GM12874 (cell line): ENCODE measurements at regions not wholly inside any gene's neighbourhood (a gene's known extent, or its start where the extent isn't known, plus 50 kb on each side); places are given as distances from the start of the nearest gene placed in this dataset.

Experiments
- CTCF ChIP-seq: IDR thresholded peaks from 2 replicates; pipeline ENCODE4 v1.5.1; 2011; ENCODE audit warnings: low read depth, mild to moderate bottlenecking, control low read depth, low read length, moderate library complexity; ENCODE audit not compliant: insufficient read depth

GRCh38 chr15:69906256-69907185 lies 191.2 kb downstream of the TLE3 start:
- no peak for TF ChIP-seq CTCF

GRCh38 chr15:69908060-69908459 lies 189.7 kb downstream of the TLE3 start:
- no peak for TF ChIP-seq CTCF

- TF ChIP-seq CTCF = no peak
Observed at GRCh38 chr15:69908590-69909420, 188.9 kb downstream of the TLE3 start.

GRCh38 chr15:69909719-69910444 lies 187.8 kb downstream of the TLE3 start:
- no peak for TF ChIP-seq CTCF

GRCh38 chr15:69910514-69910913 lies 187.2 kb downstream of the TLE3 start:
- TF ChIP-seq CTCF = no peak

GRCh38 chr15:69912116-69912515 lies 185.6 kb downstream of the TLE3 start:
- no peak for TF ChIP-seq CTCF

GRCh38 chr15:69914040-69914439 lies 183.7 kb downstream of the TLE3 start:
- no peak for TF ChIP-seq CTCF
